WERI-Rb-1 (cell line): ENCODE measurements at regions not wholly inside any gene's neighbourhood (a gene's known extent, or its start where the extent isn't known, plus 50 kb on each side); places are given as distances from the start of the nearest gene placed in this dataset.
"Not testable (repeated sequence)": the region's sequence is repeated elsewhere in the genome, so short reads cannot be mapped to it uniquely, and the experiment has no call there.

Experiments
- DNase-seq: peaks from one replicate; pipeline ENCODE4 v3.0.0-alpha.2; 2020
- H3K27ac ChIP-seq: fragments of 250-450 bp; sonication (Bioruptor Pico); 2 replicates; pipeline ENCODE4 v1.5.1; 2020; ENCODE audit warnings: mild to moderate bottlenecking, moderate library complexity
- H3K27me3 ChIP-seq: fragments of 250-450 bp; sonication (Bioruptor Pico); 2 replicates; pipeline ENCODE4 v1.5.1; 2021; ENCODE audit warnings: mild to moderate bottlenecking, low read depth, moderate library complexity; ENCODE audit not compliant: insufficient read depth, severe bottlenecking
- H3K36me3 ChIP-seq: fragments of 250-450 bp; sonication (Bioruptor Pico); 2 replicates; pipeline ENCODE4 v1.5.1; 2020; ENCODE audit warnings: mild to moderate bottlenecking, moderate library complexity
- H3K4me3 ChIP-seq: 2 replicates; pipeline ENCODE4 v1.5.1; 2011; ENCODE audit warnings: low read depth, mild to moderate bottlenecking, control low read depth, low read length
- H3K9me3 ChIP-seq: fragments of 250-450 bp; sonication (Bioruptor Pico); 2 replicates; pipeline ENCODE4 v1.5.1; 2021; ENCODE audit warnings: mild to moderate bottlenecking, moderate library complexity; ENCODE audit not compliant: severe bottlenecking
- CTCF ChIP-seq: IDR thresholded peaks from 2 replicates; pipeline ENCODE4 v1.5.1; 2011; ENCODE audit warnings: low read depth, mild to moderate bottlenecking, control low read depth, inconsistent platforms, low read length

- no peak for DNase-seq
- no peak for TF ChIP-seq CTCF
- no peaks in the 10 kb centered on the region for H3K27me3 ChIP-seq
- H3K4me3 ChIP-seq: no peak overlapping the region
- no peak overlapping the region for H3K27ac ChIP-seq
- no peaks in the 10 kb centered on the region for H3K9me3 ChIP-seq
- no peaks in the 10 kb centered on the region for H3K36me3 ChIP-seq
Observed at GRCh38 chr9:29241320-29241719, 1668.0 kb upstream of the C9orf72 start.

GRCh38 chr9:29245351-29245750 is 1672.1 kb upstream of the C9orf72 start:
- no peaks in the 10 kb centered on the region for H3K27me3 ChIP-seq
- H3K27ac ChIP-seq: no peak overlapping the region
- TF ChIP-seq CTCF: no peak
- H3K36me3 ChIP-seq: no peaks in the 10 kb centered on the region
- no peak overlapping the region for H3K4me3 ChIP-seq
- DNase-seq: no peak
- H3K9me3 ChIP-seq: no peaks in the 10 kb centered on the region

GRCh38 chr9:29270400-29270799 is 1697.1 kb upstream of the C9orf72 start:
- H3K4me3 ChIP-seq, H3K27me3 ChIP-seq, H3K27ac ChIP-seq, H3K9me3 ChIP-seq, DNase-seq, H3K36me3 ChIP-seq: not testable (repeated sequence)

- Histone ChIP-seq H3K36me3 (no peaks in the 10 kb centered on the region), H3K9me3 (no peaks in the 10 kb centered on the region), H3K27ac (no peak overlapping the region), H3K4me3 (no peak overlapping the region), H3K27me3 (no peaks in the 10 kb centered on the region)
- TF ChIP-seq CTCF: no peak
- no peak for DNase-seq
Observed at GRCh38 chr9:29282121-29282520, 1708.8 kb upstream of the C9orf72 start.

- Histone ChIP-seq H3K27ac (no peak overlapping the region), H3K27me3 (no peaks in the 10 kb centered on the region), H3K9me3 (no peaks in the 10 kb centered on the region), H3K36me3 (no peaks in the 10 kb centered on the region), H3K4me3 (no peak overlapping the region)
- no peak for DNase-seq
- peak; percentile 25; the same call in 1 of the 2 replicates for TF ChIP-seq CTCF
Observed at GRCh38 chr9:29285818-29286217, 1712.5 kb upstream of the C9orf72 start.

- no peak overlapping the region for H3K4me3 ChIP-seq
- DNase-seq: no peak
- H3K27ac ChIP-seq: no peak overlapping the region
- H3K36me3 ChIP-seq: no peaks in the 10 kb centered on the region
- no peaks in the 10 kb centered on the region for H3K9me3 ChIP-seq
- H3K27me3 ChIP-seq: no peaks in the 10 kb centered on the region
- no peak for TF ChIP-seq CTCF
Observed at GRCh38 chr9:29289365-29289764, 1716.1 kb upstream of the C9orf72 start.
